Kidney capillary endothelial cell (primary cell): ENCODE measurements at regions not wholly inside any gene's neighbourhood (a gene's known extent, or its start where the extent isn't known, plus 50 kb on each side); places are given as distances from the start of the nearest gene placed in this dataset.
"Not testable (repeated sequence)": the region's sequence is repeated elsewhere in the genome, so short reads cannot be mapped to it uniquely, and the experiment has no call there.

ENCODE experiments used
- DNase-seq: peaks from one replicate; pipeline ENCODE4 v3.0.0-alpha.2; 2018; ENCODE audit warnings: low spot score

DNA sequence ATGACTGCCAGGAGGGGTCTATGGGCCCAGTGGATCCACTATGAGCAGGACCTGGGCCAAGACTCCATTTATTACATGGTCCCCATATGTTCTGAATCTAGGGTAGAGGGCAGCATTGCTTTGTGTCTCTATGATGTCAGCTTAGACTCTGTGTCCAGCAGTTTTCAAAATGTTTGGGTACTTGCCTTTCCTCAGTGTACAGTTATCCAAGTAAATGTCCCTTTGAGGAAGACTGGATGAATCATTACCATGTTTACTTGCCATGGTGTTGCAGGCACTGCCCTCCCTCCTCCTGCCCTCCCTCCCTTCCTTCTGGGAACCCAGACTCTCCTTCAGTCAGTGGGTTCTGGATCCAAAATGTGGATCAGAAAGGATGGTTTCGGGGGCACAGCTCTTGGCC, 108.6 kb downstream of the NRN1 start:
- no peak for DNase-seq

DNA sequence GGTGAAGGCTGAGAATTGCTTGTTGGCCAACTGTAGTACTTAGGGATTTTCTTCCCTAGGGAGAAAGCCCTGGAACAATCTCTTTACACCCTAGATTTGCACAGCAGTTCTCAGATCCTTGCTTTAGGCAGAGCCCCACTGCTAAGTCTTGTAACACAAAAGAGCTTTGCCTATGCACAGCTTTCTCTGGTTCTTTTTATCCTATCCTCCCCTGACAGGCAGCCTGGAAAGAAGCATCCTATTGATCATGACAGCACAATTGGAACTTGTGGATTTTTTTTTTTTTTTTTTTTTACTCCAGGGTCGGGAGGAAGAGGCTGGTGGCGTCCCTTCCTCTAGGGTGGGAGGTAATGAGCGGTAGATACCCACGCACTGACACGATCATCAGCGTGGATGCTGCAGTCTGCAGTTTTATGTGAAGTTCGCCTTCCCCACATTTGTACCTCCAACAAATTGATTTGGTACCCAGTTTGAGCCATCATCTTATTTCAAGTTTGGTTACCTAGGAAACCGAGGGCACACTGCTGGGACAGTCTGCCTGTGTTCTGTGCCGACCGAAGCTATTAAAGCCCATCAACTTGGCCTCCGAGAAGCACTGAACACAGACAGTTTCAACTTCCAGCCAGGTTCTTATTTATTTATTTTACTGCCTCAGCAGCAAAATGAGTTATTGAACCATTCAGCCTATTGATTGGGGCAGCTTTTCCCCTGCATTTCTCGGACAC, 110.1 kb downstream of the NRN1 start:
- DNase-seq = no peak

DNA sequence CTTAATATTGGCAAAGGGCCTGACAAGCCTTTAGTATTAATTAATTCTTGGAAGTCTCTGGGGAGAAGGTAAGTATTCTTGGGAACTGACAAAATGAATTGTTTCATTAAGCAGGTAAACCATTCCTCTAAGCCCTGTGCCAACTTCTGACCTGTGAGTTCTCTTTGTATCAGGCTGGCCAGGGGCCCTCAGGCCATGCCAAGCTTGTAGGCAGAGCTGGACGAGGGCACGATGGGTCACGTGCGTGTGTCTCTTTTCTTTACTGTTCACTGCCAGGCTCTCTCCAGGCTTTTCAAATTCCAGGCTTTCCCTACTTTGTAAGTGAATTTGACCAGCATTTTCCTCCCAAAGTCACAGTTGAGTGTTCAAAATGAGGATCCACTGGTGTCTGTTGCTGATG, 112.4 kb downstream of the NRN1 start:
- DNase-seq = no peak

DNA sequence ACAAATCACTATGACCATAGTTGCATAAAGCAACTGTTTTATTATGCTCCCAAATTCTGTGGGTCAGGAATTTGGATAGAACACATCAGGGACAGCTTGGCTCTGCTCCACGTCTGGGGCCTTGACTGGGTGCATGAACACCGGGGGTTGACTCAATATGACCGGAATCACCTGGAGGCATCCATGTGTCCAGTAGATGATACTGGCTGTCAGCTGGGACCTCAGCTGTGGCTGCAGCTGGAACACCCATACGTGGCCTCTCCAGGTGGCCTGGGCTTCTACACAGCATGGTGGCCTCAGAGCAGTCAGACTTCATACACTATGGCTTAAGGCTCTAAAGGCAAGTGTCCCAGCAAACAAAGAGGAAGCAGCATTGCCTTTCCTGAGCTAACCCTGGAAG, 113.4 kb downstream of the NRN1 start:
- DNase-seq = no peak

DNA sequence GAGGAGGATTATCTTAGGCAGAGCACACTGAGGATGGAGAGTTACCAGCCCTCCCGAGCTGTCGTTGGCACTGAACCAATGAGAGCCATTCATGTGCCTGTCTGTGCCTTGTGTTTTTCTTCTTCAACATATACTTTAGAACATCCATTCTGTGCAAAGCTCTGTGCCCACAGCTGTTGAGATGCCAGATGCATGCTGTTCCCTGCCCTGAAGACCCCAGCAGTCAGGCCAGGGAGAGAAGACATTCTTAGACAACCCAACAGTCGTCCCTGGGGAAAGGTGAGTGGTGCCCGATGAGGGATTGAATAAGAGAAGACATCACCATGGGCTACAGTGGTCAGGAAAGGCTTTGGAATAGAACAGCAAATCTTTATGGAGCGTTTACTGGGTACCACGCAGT, 114.1 kb downstream of the NRN1 start:
- no peak for DNase-seq

DNA sequence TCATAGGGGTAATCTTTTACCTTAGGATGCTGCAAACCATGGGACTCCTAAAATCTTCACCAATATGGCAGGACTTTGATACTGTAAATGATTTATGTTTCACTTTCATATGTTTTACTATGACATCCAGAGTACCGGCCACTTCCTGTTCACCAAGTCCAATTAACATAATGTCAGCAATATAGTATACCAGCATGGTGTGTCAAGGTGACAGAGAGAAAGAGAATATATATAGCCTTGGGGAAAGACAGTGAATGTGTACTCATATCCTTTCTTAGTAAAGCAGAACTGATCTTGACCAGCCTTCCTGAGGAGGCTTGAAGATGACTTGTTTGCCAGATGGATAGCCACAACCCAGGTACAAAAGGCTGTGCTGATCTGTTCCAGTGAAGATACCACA, 127.9 kb downstream of the NRN1 start:
- no peak for DNase-seq

DNA sequence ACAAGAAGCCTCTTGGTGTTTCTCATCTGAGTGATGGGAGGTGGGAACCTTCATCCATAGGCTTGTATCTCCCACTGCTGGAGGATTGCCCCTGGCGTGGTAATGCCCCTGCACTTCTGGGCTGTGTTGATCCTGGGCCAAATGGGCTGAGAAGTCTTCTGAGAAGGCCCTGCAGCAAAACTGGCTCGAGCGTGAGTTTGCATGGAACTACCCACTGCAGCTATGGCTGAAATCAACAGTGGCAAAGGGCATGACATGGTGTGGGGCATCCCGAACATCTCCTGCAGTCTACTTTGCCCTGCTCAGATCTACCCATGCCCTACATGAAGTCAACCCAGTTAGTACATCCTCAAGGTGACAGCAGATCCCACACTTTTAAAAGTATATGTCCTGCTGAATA, 130.6 kb downstream of the NRN1 start:
- no peak for DNase-seq

DNA sequence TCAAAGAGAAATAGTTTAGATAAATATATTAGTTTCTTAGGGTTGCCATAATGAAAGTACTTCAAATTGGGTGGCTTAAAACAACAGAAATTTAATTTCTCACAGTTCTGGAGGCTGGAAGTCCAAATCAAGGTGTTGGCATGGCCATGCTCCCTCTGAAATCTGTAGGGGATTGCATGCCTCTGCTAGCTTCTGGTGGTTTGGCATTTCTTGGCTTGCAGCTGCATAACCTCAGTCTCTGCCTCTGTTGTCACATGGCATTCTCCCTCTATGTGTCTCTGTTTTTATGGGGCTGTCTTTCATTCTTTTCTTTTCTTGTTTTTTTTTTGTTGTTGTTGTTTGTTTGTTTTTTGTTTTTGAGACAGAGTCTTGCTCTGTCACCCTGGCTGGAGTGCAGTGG, 132.7 kb downstream of the NRN1 start:
- not testable (repeated sequence) for DNase-seq

DNA sequence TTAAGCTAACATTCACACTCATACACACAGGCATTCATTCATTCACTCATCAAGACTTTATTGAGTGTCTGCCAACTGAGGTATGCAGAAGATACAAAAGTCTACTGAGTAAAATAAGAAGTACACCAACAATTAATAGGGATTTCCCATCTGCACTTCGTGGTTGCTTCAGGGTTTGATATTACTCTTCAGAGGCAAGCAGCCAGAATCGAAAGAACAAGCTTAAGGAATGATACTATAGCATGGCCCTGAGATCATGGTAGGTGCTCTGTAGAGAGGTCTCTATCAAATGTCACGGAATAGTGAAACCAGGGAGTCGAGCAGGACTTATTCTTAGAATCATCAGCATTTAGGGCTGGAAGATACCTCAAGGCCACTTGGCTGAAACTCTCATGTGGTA, 135.4 kb downstream of the NRN1 start:
- no peak for DNase-seq

DNA sequence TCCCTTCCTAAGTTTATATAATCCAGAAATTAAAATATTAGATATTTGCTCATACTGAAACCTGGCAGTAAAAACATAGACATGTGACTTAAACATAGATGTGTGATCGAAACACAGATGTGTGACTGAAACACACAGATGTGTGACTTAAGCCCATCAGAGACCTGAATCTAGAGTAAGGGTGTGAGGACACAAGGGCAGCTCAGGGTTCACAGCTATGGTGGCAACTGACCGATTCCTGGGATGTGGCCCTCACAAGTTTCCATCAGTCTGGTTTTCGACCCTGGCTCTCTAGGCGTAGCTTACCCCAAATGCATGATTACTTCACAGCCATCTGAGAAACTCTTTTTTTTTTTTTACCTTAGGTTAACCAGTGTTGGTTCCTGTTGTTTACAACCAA, 137.0 kb downstream of the NRN1 start:
- DNase-seq = no peak

DNA sequence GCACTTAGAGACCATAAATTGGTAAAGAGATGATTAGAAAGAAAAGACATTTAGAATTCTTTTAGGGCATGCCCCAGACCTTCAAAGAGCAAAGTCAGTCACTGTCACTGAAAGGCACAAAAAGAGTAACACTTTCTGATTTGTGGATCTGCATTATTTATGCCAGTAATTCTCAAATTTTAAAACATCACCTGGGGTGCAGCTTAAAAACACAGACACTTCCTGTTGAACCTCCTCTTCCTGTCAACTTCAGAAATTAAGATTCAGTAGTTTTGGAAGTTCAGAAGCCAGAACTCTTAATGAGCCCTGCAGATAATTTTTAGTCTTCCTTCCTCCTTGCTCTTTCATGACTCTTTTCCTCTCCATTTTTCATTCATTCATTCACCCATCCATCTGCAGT, 137.5 kb downstream of the NRN1 start:
- DNase-seq = no peak

DNA sequence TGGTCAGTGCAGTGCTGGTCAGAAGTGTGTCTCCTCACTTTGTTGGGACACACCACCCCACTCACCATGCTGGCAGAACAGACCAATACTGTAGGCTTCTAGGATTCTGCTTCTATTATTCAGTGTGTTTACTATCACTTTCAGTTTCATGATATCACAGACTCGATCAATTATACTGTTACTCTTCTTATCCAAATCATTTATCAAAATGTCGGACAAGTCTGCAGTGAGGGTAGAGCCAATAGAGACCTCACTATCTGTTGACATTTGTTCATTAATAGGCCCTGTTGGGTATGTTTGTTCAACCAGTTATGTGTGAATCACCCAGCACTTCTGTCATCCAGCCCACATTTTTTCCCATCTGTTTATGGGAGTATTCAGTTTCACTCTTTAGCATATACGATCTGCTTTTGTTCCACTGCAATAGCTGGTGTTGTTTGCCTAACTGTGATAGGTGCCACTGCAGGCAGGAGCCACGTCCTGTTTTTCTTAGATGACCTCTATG, 140.1 kb downstream of the NRN1 start:
- no peak for DNase-seq

DNA sequence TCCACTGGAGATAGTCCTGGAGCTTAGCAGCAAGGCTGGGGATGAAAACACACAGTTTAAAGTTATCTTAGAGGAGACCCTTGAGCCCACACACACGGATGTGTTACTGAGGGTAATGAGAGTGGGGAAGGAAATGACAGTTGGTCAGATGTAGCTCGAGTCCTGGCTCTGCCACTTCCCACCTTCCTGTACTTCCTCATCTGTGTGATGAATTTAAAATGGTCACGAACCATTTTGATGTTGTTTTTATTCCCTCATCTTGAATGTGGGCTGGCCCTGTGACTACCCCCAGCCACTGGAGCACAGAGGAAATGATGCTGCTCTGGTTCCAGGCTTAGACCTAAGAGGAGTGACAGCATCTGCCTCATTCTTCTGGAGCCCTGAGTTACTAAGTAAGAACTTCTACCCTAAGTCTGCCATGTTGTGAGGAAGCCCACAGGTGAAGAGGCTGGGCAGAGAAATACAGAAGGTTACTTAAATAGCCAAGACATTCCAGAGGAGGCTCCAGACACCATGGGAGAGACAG, 141.2 kb downstream of the NRN1 start:
- DNase-seq = no peak

DNA sequence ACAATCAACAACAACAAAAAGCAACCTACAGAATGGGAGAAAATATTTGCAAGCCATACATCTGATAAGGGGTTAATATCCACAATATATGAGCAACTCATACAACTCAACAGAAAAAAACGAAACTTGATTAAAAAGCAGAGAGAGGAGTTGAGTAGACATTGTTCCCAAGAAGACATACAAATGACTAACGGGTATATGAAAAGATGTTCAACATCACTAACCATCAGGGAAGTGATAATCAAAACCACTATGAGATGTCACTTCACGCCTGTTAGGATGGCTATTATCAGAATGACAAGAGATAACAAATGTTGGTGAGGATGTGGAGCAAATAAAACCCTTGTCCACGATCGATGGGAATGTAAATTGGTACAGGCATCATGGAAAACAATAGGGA, 145.9 kb downstream of the NRN1 start:
- DNase-seq = no peak

DNA sequence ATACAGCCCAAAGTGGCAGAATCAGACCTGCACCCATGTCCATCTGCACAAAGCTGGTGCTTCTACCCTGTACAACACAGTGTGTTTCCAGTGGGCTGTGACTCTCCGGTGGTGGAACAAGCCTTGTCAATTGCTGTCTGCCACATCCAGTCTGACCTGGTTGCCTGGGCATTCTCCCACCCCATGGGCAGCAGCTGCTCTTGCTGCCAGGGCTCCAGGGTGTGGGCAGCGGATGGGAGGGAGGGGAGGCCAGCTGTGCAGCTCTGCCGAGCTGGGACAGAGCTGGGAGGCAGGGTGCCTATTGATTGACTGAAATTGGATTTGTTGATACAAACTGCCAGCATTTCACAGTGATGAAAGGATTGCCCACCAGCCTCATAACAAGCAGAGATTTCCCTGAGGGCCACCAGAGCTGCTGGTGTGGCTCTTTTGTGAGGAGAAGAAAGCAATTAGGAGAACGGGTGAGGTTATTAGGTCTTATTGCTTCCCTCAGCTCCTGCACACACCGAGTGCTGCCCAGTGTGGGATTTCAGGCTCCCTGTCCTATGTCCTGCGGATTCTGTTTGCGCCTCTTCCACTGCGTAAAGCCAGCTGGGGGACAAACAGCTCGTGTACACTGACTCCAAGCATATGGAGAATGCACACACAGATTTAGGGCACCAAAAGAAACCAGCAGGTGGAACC, 150.8 kb downstream of the NRN1 start:
- no peak for DNase-seq

DNA sequence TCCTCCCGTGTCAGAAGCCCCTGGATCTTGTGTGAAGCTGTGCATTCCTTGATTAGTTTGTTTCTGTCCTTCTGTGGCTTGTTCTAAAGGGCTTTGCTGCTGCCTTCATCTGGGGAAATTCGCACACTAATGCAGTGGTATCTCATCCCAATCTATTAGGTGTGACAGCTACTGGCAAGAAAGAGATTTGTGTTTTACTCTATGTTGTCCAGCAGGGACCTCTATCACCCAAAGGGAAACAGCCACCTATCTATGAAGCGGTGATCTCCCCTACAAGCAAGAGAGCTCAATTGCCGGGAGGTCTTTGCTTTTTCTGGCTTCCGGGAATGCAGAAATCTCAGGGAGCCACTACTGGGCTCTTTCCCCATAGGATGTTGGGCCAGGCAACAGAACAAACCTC, 151.8 kb downstream of the NRN1 start:
- no peak for DNase-seq

DNA sequence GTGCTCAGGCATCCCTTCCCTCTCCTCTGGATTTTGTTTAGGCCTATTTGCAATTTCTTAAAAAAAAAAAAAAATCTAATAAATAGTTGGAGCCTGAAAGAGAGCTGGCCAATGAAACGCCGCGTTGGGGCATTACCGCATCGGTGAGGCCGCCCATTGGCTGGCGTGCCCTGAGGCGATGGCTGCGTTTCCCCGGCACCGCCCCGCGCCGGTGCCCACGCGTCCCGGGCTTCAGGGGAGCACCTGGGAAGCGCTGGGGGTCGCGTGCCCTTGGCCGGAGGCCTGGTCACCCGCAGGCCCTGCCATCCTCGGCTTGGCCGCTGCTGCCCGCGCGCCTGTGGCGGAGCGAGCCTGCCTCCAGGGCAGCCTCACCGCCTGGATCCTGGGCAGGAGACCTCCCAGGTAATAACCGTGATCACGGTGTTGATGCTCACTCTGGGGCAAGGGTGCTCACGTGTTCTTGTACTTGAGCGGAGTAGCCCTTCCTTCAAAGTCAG, 155.4 kb downstream of the NRN1 start:
- peak; percentile 26 for DNase-seq

DNA sequence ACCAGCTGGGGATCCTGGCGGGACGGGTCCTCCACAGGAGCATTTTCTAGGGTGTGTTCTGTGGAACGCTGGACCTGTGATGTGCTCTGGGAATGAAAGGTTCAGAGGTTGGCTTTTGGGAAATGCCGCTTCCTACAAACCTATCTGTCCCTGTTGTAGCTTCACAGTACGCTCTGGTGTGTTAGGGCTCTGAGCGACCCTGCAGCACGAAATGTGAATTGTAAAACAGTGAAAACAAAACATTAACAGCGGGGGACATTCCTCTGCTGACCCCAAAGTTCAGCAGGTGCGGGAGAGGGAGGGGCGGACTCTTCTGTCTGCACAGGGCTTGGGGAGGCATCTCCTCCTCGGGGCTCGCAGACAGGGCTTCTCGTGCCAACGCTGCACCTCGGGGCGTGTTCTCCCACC, 155.9 kb downstream of the NRN1 start:
- no peak for DNase-seq

DNA sequence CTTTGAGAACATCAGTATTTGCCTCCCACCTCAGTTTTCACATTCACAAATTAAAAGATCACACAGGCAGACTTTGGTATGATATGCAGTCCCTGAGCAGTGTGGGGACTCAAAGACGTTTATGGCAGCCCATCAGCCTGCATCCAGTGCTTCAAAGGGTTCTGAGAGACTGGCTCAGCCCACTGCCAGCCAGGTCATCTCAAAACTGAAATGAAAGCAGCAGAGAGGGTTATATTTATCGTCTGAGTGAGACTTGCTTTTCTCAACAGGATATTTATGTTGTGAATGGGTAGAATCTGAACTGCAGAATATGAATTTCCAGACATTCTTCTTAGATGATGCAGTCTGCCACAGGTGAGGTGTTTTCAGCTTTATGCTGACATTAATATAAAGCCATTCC, 159.8 kb downstream of the NRN1 start:
- no peak for DNase-seq

DNA sequence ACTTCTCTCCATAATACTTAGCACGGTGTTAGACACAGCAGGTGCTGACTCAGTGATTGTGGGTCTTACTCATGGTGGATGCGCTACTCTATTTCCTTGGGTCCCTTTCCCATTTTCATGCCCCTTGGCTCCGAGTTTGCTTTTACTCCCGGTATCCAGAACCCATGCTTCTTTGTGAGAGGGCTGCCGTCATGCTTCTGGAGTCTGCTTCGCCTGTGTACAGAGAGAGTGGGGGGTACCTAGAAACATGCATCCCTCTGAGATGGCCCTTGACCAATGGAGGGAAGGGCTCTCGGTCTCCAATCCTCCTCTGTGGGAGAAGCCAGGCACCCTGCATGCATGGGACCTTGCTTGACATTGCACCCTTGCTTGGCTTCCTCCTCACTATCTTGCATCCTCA, 160.4 kb downstream of the NRN1 start:
- no peak for DNase-seq

DNA sequence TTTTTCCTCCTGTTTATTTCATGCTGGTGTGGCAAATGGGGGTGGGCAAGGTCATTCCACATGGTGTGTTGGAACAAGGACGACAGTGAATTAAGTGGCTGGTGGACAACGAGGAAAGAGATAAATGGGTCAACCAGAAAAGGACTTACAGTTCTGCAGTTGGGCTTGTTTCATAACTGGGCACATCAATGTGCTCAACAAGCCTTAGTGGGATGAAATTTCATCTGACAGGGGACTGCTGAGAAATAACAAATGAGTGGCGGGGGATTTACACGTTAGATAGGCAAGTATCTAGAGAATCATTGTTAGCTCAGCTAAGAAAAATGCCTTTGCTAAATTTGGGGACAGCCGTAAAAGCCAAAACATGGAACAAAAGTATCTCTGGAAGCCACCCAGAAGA, 163.6 kb downstream of the NRN1 start:
- no peak for DNase-seq

DNA sequence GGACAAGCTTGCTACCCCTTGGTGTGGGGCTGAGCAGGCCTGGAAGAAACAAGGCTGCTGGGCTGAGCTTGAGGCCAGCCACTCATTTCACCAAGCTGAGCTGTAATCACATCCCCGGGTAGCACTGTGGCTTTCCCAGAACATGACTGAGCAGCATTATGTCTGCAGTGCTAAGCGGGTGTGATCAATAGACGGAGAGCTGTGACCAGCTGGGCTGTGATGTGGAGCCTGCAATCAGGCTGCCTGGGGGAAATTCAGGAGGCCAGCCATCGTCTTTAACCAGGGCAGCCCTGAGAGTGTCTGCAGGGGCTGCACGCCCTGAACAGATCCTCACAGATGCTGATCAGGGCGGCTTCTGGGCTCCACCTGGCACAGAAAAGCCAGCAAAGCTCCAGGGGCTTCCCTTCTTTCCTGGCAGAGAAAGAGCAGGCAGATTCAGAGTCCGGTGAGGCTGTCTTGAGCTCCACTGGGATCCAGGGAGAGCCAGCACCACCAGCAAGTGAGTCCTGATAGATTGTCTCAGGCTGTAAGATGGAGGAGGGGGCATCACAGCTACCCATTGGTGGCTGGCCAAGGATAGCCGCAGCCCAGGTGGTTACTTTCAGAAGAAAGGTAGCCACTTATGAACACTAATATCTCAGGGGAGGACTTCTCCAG, 165.9 kb downstream of the NRN1 start:
- no peak for DNase-seq
